Glutamatergic neuron (in vitro differentiated cells): ENCODE measurements at regions not wholly inside any gene's neighbourhood (a gene's known extent, or its start where the extent isn't known, plus 50 kb on each side); places are given as distances from the start of the nearest gene placed in this dataset.

Experiments
- DNase-seq: peaks from one replicate; pipeline ENCODE4 v3.0.0; 2022
- H3K27ac Mint-ChIP-seq: one replicate; pipeline ENCODE4 v1.8.0; 2020; ENCODE audit warnings: mild to moderate bottlenecking, mixed read lengths, inconsistent platforms; ENCODE audit not compliant: unreplicated experiment
- H3K27me3 Mint-ChIP-seq: one replicate; pipeline ENCODE4 v1.8.0; 2020; ENCODE audit warnings: mild to moderate bottlenecking, moderate library complexity, mixed read lengths, inconsistent platforms; ENCODE audit not compliant: unreplicated experiment
- H3K36me3 Mint-ChIP-seq: one replicate; pipeline ENCODE4 v1.8.0; 2020; ENCODE audit warnings: mild to moderate bottlenecking, mixed read lengths, inconsistent platforms; ENCODE audit not compliant: unreplicated experiment
- H3K4me1 Mint-ChIP-seq: one replicate; pipeline ENCODE4 v1.8.0; 2020; ENCODE audit warnings: mild to moderate bottlenecking, low read depth, mixed read lengths, inconsistent platforms; ENCODE audit not compliant: unreplicated experiment
- H3K4me3 Mint-ChIP-seq: one replicate; pipeline ENCODE4 v1.8.0; 2020; ENCODE audit warnings: mild to moderate bottlenecking, mixed read lengths, inconsistent platforms; ENCODE audit not compliant: unreplicated experiment
- H3K9me3 Mint-ChIP-seq: one replicate; pipeline ENCODE4 v1.8.0; 2020; ENCODE audit warnings: mild to moderate bottlenecking, moderate library complexity, mixed read lengths, inconsistent platforms; ENCODE audit not compliant: unreplicated experiment
- CTCF ChIP-seq: fragments of 200-600 bp; sonication (generic); IDR thresholded peaks from one replicate; pipeline ENCODE4 v1.5.0; 2021; ENCODE audit not compliant: partially characterized antibody, unreplicated experiment

GRCh38 chr1:66439031-66439740 is 94.8 kb upstream of the SGIP1 start:
- Mint-ChIP-seq H3K27me3 (no peaks in the 10 kb centered on the region), H3K36me3 (no peaks in the 10 kb centered on the region), H3K4me3 (no peak overlapping the region), H3K27ac (no peak overlapping the region), H3K4me1 (no peaks in the 10 kb centered on the region), H3K9me3 (no peaks in the 10 kb centered on the region)
- no peak for DNase-seq
- no peak for TF ChIP-seq CTCF

- H3K27me3 Mint-ChIP-seq, result no peaks in the 10 kb centered on the region
- DNase-seq, result no peak
- H3K9me3 Mint-ChIP-seq, result no peaks in the 10 kb centered on the region
- no peak overlapping the region for H3K4me3 Mint-ChIP-seq
- TF ChIP-seq CTCF, result no peak
- H3K36me3 Mint-ChIP-seq, result no peaks in the 10 kb centered on the region
- no peak overlapping the region for H3K27ac Mint-ChIP-seq
- H3K4me1 Mint-ChIP-seq, result peaks cover 6% of the 10 kb centered on the region
These were observed 90.2 kb upstream of the SGIP1 start for GRCh38 chr1:66443793-66444192.

- Mint-ChIP-seq H3K27ac (no peak overlapping the region), H3K9me3 (no peaks in the 10 kb centered on the region), H3K27me3 (no peaks in the 10 kb centered on the region), H3K36me3 (no peaks in the 10 kb centered on the region), H3K4me3 (no peak overlapping the region), H3K4me1 (peaks cover 12% of the 10 kb centered on the region)
- no peak for DNase-seq
- no peak for TF ChIP-seq CTCF
These were observed 89.3 kb upstream of the SGIP1 start for GRCh38 chr1:66444438-66445265.

GRCh38 chr1:66445492-66446181 is 88.3 kb upstream of the SGIP1 start:
- Mint-ChIP-seq H3K4me3 (no peak overlapping the region), H3K27me3 (no peaks in the 10 kb centered on the region), H3K9me3 (no peaks in the 10 kb centered on the region), H3K27ac (no peak overlapping the region), H3K4me1 (peaks cover 14% of the 10 kb centered on the region), H3K36me3 (no peaks in the 10 kb centered on the region)
- no peak for TF ChIP-seq CTCF
- DNase-seq, result no peak
